SK-N-SH treated with all-trans-retinoic acid at 6 μM for 48 hours (cell line): ENCODE measurements at regions not wholly inside any gene's neighbourhood (a gene's known extent, or its start where the extent isn't known, plus 50 kb on each side); places are given as distances from the start of the nearest gene placed in this dataset.
"Not testable (repeated sequence)": the region's sequence is repeated elsewhere in the genome, so short reads cannot be mapped to it uniquely, and the experiment has no call there.

ENCODE experiments used
- ATAC-seq: fragments of 200-7000 bp; cut with Tn5 transposase; 3 replicates; pipeline ENCODE4 v1.9.1; 2020; ENCODE audit warnings: mild to moderate bottlenecking, moderate library complexity
- ARNTL ChIP-seq: fragments of 450-650 bp; formaldehyde crosslinking; IDR thresholded peaks from 2 replicates; pipeline ENCODE4 v1.5.0; 2020; ENCODE audit warnings: low read depth, mild to moderate bottlenecking, moderate library complexity, borderline replicate concordance
- BACH2 ChIP-seq: fragments of 250-450 bp; sonication (Bioruptor Pico); IDR thresholded peaks from 2 replicates; pipeline ENCODE4 v1.9.0; 2021; ENCODE audit warnings: mild to moderate bottlenecking, borderline replicate concordance
- CSRNP3 ChIP-seq: fragments of 250-450 bp; sonication (Bioruptor Pico); IDR thresholded peaks from 2 replicates; pipeline ENCODE4 v1.5.1; 2021; ENCODE audit warnings: mild to moderate bottlenecking, moderate library complexity
- ESRRG ChIP-seq: fragments of 250-450 bp; sonication (Bioruptor Pico); IDR thresholded peaks from 2 replicates; pipeline ENCODE4 v1.6.1; 2021; ENCODE audit warnings: mild to moderate bottlenecking
- ISL1 ChIP-seq: fragments of 250-450 bp; sonication (Bioruptor Pico); IDR thresholded peaks from 2 replicates; pipeline ENCODE4 v2.1.2; 2022; ENCODE audit warnings: mild to moderate bottlenecking, moderate library complexity
- OSR1 ChIP-seq: fragments of 250-450 bp; sonication (Bioruptor Pico); IDR thresholded peaks from 2 replicates; pipeline ENCODE4 v1.8.0; 2022; ENCODE audit warnings: moderate library complexity, mild to moderate bottlenecking, inconsistent platforms
- PATZ1 ChIP-seq: fragments of 250-450 bp; sonication (Bioruptor Pico); IDR thresholded peaks from 2 replicates; pipeline ENCODE4 v1.8.0; 2020; ENCODE audit warnings: mild to moderate bottlenecking, moderate library complexity, borderline replicate concordance
- POU6F1 ChIP-seq: fragments of 250-450 bp; sonication (Bioruptor Pico); IDR thresholded peaks from 2 replicates; pipeline ENCODE4 v1.8.0; 2021; ENCODE audit warnings: low read depth, mild to moderate bottlenecking, moderate library complexity, borderline replicate concordance
- PPARA ChIP-seq: fragments of 250-450 bp; sonication (Bioruptor Pico); IDR thresholded peaks from 2 replicates; pipeline ENCODE4 v1.5.0; 2020; ENCODE audit warnings: mild to moderate bottlenecking, borderline replicate concordance
- RARB ChIP-seq: fragments of 250-450 bp; sonication (Bioruptor Pico); IDR thresholded peaks from 2 replicates; pipeline ENCODE4 v1.8.0; 2021; ENCODE audit warnings: mild to moderate bottlenecking, moderate library complexity
- TCF4 ChIP-seq: fragments of 250-450 bp; sonication (Bioruptor Pico); IDR thresholded peaks from 2 replicates; pipeline ENCODE4 v1.8.0; 2021; ENCODE audit warnings: mild to moderate bottlenecking, moderate library complexity, borderline replicate concordance
- TOX ChIP-seq: fragments of 250-450 bp; sonication (Bioruptor Pico); IDR thresholded peaks from 2 replicates; pipeline ENCODE4 v1.8.0; 2021; ENCODE audit warnings: mild to moderate bottlenecking, moderate library complexity, borderline replicate concordance
- TSHZ2 ChIP-seq: fragments of 250-450 bp; sonication (Bioruptor Pico); IDR thresholded peaks from 2 replicates; pipeline ENCODE4 v1.5.0; 2020; ENCODE audit warnings: mild to moderate bottlenecking, moderate library complexity
- ZFP3 ChIP-seq: fragments of 250-450 bp; sonication (Bioruptor Pico); IDR thresholded peaks from 2 replicates; pipeline ENCODE4 v1.5.0; 2020; ENCODE audit warnings: mild to moderate bottlenecking, moderate library complexity
- ZFP30 ChIP-seq: fragments of 450-650 bp; formaldehyde crosslinking; IDR thresholded peaks from 2 replicates; pipeline ENCODE4 v1.5.0; 2022; ENCODE audit warnings: mild to moderate bottlenecking, moderate library complexity
- ZNF565 ChIP-seq: fragments of 450-650 bp; formaldehyde crosslinking; conservative IDR thresholded peaks from 2 replicates; pipeline ENCODE4 v1.5.0; 2020; ENCODE audit warnings: low read depth, mild to moderate bottlenecking, moderate library complexity
- ZNF8 ChIP-seq: fragments of 450-650 bp; formaldehyde crosslinking; IDR thresholded peaks from 2 replicates; pipeline ENCODE4 v1.5.0; 2020; ENCODE audit warnings: mild to moderate bottlenecking, moderate library complexity

- TF ChIP-seq POU6F1, result no peak
Observed at GRCh38 chr2:109690822-109691541, 76.8 kb downstream of the SOWAHC start (continued).

- TF ChIP-seq PPARA, result no peak
- TF ChIP-seq ZNF565 (CRISPR knock-in tag), result no peak
- no peak for TF ChIP-seq TSHZ2 (CRISPR knock-in tag)
- no peak for TF ChIP-seq RARB (CRISPR knock-in tag)
- no peak for TF ChIP-seq PATZ1
- no peak for TF ChIP-seq ISL1 (CRISPR knock-in tag)
- ATAC-seq, result no peak
Observed at GRCh38 chr2:109692013-109692743, 78.0 kb downstream of the SOWAHC start.

- not testable (repeated sequence) for ATAC-seq
Observed at GRCh38 chr2:109692831-109693230, 78.7 kb downstream of the SOWAHC start.

GRCh38 chr2:109693292-109693691, 79.1 kb downstream of the SOWAHC start:
- ATAC-seq, result not testable (repeated sequence)

- ATAC-seq, result peak; percentile 53
- TF ChIP-seq ISL1 (CRISPR knock-in tag) (no peak), ZFP3 (CRISPR knock-in tag) (no peak), TOX (CRISPR knock-in tag) (no peak), TCF4 (CRISPR knock-in tag) (no peak), BACH2 (CRISPR knock-in tag) (no peak), ZFP30 (CRISPR knock-in tag) (no peak), ZNF8 (CRISPR knock-in tag) (no peak), ESRRG (CRISPR knock-in tag) (no peak)
Observed at GRCh38 chr2:109694190-109694589, 80.0 kb downstream of the SOWAHC start.

- no peak for ATAC-seq
- TF ChIP-seq ZNF565 (CRISPR knock-in tag) (no peak), ISL1 (CRISPR knock-in tag) (no peak), BACH2 (CRISPR knock-in tag) (no peak)
Observed at GRCh38 chr2:109695290-109695689, 81.1 kb downstream of the SOWAHC start.

GRCh38 chr2:109699646-109700045, 85.5 kb downstream of the SOWAHC start:
- ATAC-seq, result peak; percentile 49; the same call in 2 of the 3 replicates

More at GRCh38 chr2:109699646-109700045, 85.5 kb downstream of the SOWAHC start:
- TF ChIP-seq ZFP30 (CRISPR knock-in tag) (no peak), OSR1 (CRISPR knock-in tag) (no peak), BACH2 (CRISPR knock-in tag) (no peak), CSRNP3 (CRISPR knock-in tag) (no peak), TOX (CRISPR knock-in tag) (no peak), ZNF8 (CRISPR knock-in tag) (no peak), ARNTL (CRISPR knock-in tag) (no peak)
